ENCODE measurements at regions not wholly inside any gene's neighbourhood (a gene's known extent, or its start where the extent isn't known, plus 50 kb on each side); places are given as distances from the start of the nearest gene placed in this dataset.

- TF ChIP-seq SIN3A (IDR thresholded peaks at IDR 0.05; ENCODE audit: borderline replicate concordance, insufficient read depth, low read depth, low read length) (no peak), CTCF (IDR thresholded peaks at IDR 0.05) (no peak), REST (IDR thresholded peaks at IDR 0.05; ENCODE audit: insufficient read depth in 1 of 2, low read depth in 2 of 2, low read length in 1 of 2) (no peak), POLR2AphosphoS5 (IDR thresholded peaks at IDR 0.05; ENCODE audit: low read depth, low read length) (no peak)
Measured at GRCh38 chr5:3304346-3304745, 291.3 kb upstream of the IRX1 start.

All from Panc1 (cell line).